CD4-positive, alpha-beta T cell treated with Interleukin-10 for 1 hour (primary cell): ENCODE measurements at regions not wholly inside any gene's neighbourhood (a gene's known extent, or its start where the extent isn't known, plus 50 kb on each side); places are given as distances from the start of the nearest gene placed in this dataset.

Experiments used
- DNase-seq: peaks from one replicate; pipeline ENCODE4 v3.0.0-alpha.2; 2020

DNA sequence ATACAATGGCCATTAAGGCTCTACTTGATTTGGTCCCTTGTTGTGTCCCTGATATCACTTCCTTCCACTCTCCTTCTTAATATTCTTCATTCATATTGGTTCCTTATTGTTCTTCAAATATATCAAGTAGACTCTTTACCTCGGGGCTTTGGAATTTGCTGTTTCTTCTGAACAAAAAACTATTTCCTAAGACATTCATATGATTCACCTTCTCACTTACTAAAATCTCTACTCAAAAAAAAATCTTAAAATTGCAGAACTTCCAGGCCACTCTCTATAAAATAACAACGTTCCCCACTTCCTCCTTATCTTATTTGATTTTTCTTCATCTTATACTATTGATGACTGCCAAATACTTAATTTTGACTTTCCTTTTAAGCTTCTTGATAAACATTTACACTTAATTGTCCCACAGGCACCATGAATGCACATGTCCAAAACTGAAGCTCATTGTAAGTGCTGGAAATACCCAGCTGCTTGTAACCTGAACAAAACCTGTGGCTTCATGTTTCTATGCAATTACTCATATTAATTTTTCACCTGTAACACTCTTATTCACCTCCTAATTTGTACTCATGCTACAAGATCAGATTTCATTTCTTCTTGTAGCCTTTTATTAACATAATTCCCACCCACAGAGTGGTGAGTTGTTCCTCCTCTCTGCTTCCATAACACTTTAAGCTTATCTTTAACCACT, 58.4 kb upstream of the NUDT12 start:
- DNase-seq: no peak

DNA sequence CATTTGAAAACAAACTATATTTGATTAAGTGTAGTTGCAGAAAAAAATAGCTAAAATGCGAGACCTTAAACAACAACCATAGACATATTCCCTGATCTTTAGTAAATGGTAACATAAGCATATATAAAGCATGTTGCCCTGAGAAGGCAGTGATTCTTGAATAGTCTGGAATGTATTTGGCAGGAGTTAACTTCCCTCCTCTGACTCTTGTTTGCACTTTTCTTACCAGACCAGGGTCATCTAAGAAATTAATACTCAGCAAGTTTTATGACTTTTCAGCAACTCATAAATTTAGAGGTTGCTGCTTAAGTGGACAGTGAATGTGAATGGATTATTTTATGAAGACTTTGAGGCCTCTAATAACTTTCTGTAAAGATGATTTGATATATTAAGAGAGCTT, 55.3 kb upstream of the NUDT12 start:
- DNase-seq: no peak

DNA sequence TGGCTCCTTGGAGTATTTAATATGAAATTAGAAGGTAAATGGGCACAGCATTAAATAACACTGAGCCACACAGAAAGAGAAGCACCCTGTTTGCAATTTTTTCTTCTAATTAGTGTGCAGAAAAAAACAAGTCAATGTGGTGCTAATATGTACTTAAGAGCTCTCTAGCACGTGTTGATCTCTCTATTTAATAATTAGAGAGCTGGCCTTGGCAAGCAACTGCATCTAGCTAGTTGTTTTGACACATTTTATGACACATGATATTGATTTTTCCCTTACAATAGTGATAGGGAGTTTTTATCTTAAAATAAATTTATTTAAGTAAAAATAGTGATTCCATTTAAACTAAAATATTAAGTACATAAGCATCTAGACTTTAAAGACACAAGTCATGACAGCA, 54.5 kb upstream of the NUDT12 start:
- no peak for DNase-seq

DNA sequence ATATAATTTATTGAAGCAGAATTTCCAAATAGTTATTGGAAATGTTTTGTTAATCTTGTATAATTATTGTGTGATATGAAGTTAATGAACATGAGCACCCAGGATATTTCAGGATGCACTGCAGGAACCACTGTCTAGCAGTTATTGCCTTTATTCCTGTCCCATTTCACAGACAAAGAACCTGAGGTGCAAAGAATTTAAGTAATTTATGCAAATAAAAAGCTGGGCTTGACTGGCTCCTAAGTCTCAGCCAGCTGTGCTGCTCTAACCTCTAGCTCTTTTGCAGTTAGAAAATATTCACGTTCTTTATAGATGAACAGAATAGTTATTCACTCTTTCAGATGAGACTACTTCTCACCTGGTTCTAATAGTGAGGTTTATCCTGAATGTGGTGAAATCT, 50.0 kb upstream of the NUDT12 start:
- DNase-seq: no peak
